GM21528 (cell line): ENCODE measurements at regions not wholly inside any gene's neighbourhood (a gene's known extent, or its start where the extent isn't known, plus 50 kb on each side); places are given as distances from the start of the nearest gene placed in this dataset.
"Not testable (repeated sequence)": the region's sequence is repeated elsewhere in the genome, so short reads cannot be mapped to it uniquely, and the experiment has no call there.

Source experiments
- ATAC-seq: cut with Tn5 transposase; IDR thresholded peaks from one replicate; pipeline ENCODE4 v1.9.1; 2021; ENCODE audit warnings: mild to moderate bottlenecking, moderate library complexity; ENCODE audit not compliant: unreplicated experiment, low FRiP score

DNA sequence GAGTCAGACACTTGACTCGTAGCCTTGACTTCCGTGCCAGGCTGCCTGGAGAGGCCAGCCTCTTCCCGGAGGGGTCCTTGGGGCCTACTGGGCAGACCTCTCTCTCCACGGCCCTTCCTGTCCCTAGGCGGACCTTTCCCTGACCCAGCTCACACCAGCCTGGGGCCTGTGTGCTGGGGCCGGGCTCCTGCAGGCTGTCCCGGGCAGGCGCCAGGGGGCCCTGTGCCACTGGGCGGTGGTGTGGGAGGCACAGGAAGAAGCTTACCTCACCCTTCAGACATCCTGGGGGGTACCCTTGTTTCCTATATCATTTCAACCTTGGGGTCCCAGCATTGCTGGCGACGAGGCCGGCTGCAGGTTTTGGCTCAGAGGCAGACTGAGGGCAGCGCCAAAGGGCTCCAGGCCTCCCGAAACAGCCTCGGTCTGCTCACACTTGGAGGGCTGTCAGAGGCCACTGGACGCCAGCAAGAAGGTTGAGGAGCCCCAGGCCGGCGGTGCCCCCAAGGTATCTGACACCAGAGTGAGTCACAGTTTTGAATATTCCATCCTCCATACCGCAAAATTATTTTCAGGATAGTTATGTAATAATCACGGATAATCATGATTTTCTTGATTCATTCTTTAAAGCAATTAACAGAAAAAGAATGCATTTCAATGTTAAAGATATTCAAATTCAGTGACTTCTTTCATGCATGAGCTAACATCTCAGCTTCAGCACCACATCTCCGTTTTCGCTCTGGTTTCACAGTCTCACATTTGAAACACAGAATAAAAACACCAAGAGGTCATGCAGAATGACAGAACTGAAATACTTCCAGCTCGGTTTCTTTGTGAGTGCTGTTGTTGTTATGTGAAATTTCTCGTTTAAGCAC, 3967.6 kb upstream of the TPTE start:
- ATAC-seq: not testable (repeated sequence)

DNA sequence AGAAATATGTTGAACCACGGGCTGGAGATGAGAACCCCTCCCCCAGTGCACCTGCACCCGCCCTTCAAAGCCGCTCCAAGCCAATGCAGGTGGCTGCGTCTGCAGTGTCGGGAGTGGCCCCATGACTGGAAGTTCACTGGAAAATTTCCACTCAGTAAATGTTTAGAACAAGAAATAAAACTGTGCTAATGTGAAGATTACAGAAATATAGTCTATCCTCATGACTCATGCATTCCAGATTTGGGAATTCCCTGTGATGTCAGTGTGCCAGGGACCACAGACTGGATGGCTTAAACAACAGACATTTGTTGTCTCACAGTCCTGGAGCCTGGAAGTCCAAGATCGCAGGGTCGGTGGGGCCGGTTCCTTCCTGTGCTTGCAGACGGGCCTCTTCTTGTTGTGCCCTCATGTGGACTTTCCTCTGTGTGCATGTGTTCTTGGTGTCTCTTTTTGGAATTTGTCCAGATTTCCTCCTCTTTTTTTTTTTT, 3967.0 kb upstream of the TPTE start:
- not testable (repeated sequence) for ATAC-seq

GRCh38 chr21:6556516-6556915, 3964.9 kb upstream of the TPTE start:
- ATAC-seq: peak; percentile 50

- ATAC-seq: not testable (repeated sequence)
Observed at GRCh38 chr21:6557415-6557814, 3964.0 kb upstream of the TPTE start.

GRCh38 chr21:6561168-6561567, 3960.2 kb upstream of the TPTE start:
- not testable (repeated sequence) for ATAC-seq

GRCh38 chr21:6561578-6561977, 3959.8 kb upstream of the TPTE start:
- not testable (repeated sequence) for ATAC-seq

DNA sequence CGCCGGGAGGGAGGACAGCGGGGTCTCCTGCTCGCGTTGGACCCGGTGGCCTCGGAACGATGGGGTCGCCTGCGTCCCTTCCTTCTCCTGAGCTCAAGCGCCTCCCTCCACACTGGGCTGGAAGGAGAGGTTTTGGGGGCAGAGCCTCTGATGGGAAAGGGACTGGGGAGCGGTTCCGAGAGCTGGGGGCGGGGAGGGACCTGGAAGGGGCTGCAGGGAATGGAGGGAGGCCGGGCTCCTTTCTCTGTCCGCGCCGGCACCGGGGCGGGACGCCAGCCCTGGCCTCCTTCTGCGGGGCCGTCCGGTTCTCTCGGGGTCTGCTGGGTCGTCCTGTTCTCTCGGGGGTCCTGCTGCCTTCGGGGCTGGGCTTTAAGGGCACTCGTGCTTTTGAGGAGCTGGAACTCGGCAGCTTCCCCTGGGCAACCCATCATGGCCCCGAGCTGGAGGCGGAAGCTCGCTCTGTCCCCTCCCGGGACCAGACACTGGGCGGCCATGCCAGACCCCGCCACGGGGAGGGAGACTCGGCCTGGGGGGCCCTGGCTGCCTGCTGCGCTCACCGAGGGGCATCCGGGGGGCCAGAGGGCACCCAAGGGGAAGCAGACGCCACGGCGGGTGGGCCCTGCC, 3956.7 kb upstream of the TPTE start:
- ATAC-seq: not testable (repeated sequence)

- ATAC-seq: not testable (repeated sequence)
Observed at GRCh38 chr21:6565190-6566094, 3955.9 kb upstream of the TPTE start.

- ATAC-seq: not testable (repeated sequence)
Observed at GRCh38 chr21:6567542-6567941, 3953.8 kb upstream of the TPTE start.

DNA sequence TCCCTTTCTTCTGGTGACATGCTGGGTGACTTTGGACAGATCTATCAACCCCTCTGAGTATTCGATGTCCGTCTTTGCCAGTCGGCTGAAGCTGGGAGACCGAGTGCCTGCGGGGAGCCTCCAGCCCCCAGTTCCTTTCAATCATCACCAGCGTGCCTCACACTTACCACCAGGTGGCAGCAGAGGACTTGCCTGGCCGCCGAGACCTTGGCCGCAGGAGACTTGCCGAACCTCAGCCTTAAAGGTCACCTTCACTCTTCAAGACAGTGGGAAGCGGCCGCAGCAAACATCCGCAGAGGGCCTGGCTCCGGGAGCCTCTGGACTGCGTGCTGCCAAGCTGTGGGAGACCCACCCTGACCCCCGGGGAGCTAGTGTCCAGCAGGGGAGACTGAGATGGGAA, 3952.2 kb upstream of the TPTE start:
- ATAC-seq: not testable (repeated sequence)

- not testable (repeated sequence) for ATAC-seq
Observed at GRCh38 chr21:6569587-6570392, 3951.6 kb upstream of the TPTE start.

DNA sequence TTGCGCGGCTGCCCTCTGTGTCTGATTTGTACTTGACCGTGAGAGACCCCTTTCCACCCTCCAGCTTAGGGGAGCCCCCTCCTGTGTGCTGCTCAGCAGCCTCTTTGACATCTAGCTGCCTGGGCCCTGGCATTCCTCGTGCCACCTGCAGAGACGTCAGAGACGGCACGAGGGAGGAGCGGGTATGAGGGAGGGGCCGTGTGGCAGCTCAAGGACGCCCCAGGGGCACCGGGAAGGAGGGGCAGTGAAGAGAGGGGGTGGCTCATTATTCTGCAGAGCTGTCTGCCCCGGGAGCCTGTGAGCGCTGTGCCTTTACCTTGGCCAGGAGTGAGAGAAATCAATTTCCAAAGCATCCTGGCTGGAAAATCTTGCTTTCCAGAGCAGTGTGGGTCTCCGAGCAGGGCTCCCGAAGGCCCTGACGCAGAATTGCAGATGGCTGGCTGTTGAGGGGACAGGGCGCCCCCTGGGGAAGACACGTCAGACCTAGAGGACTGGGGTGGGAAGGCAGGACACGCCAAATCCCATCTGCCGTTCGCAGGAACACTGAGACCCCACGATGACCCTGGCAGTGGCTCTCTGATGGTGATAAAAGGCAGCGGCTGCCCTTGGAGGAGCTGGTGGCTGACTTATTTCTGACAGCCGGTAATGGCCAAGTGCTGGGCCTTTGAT, 3950.5 kb upstream of the TPTE start:
- ATAC-seq: not testable (repeated sequence)

DNA sequence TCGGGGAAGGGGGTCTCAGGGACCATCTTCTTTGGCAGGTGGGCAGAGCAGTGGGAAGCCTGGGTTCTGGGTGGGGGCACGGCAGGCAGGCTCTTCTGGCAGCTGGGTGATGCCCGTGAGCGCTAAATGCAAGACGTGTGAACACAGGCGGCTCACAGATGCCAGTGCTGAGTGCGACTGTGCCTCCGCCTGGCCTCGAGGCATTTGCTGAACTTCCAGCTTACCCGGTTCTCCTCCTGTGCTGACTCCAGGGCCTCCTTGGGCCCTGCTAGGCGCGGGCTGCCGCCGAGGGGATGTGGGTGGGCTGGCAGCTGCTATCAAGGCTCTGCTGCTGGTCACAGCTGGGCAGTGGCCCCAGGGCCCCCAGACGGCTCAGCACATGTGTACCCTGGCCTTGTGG, 3947.8 kb upstream of the TPTE start:
- ATAC-seq: not testable (repeated sequence)

DNA sequence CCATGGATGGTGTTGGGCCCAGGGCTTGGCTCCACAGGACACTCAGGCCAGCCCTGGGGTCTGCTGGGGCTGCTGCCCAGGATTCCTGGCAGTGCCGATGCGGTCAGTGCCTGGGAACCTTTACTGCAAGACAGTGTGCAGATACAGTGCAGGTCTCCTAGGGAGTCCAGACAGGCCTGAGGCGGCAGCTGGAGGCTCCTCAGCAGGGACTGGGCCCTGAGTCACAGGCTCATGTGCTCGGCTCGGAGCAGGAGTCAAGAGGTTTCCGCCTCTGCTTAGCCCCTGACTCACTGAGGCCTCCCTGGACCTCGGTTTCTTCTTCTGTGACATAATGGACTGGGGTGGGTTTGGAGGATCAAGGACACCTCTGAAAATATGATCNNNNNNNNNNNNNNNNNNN, 3941.6 kb upstream of the TPTE start:
- ATAC-seq: not testable (repeated sequence)
